ENCODE measurements at regions not wholly inside any gene's neighbourhood (a gene's known extent, or its start where the extent isn't known, plus 50 kb on each side); places are given as distances from the start of the nearest gene placed in this dataset.
"Not testable (repeated sequence)": the region's sequence is repeated elsewhere in the genome, so short reads cannot be mapped to it uniquely, and the experiment has no call there.

DNA sequence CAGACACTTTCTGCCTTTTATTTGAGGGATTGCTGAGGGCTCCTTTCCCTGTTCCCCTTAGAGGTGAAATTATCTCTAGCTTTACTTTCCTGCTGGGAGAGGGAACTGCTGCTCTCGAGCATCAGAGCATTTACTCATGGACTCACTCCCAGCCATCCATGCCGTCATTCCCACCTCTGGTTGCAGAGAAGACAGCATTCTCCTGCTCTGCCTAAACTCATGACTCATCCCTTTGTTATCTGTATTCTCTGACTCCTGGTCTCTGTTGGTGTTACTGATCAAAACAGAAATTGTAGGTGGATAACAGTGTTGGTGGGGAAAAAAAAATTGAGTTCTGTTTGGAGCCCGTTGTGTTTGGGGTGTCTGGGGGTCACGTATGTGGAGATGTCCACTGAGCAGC is 159.3 kb downstream of the TTC8 start:
- peak; percentile 20 for DNase-seq (ENCODE audit: low read depth)

GRCh38 chr14:88985654-88986053 is 161.2 kb downstream of the TTC8 start:
- DNase-seq (ENCODE audit: low read depth): no peak

- no peak for DNase-seq (ENCODE audit: low read depth)
Observed at GRCh38 chr14:88986146-88986841, 161.8 kb downstream of the TTC8 start.

GRCh38 chr14:88986908-88987307 is 162.5 kb downstream of the TTC8 start:
- DNase-seq (ENCODE audit: low read depth): not testable (repeated sequence)

- no peak for DNase-seq (ENCODE audit: low read depth)
Observed at GRCh38 chr14:88987516-88987915, 163.1 kb downstream of the TTC8 start.

DNA sequence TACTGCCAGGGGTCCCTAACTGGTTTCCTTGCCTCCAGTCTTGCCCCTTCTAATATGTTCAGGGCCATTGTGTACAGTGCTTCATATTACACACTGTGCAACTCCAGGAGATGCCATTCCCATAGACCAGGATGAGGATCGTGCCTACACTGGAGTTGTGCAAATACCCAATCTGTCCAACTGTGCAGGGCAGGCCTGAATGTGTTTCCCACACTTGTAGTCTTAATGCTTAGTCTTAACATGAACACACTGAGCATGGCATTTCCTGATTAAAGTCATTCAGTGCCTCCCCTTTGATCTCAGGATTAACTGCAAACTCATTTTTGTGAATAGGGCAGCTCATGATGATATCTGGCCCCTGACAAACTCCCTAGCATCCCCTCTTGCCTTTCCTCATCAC is 165.5 kb downstream of the TTC8 start:
- DNase-seq (ENCODE audit: low read depth): no peak

DNA sequence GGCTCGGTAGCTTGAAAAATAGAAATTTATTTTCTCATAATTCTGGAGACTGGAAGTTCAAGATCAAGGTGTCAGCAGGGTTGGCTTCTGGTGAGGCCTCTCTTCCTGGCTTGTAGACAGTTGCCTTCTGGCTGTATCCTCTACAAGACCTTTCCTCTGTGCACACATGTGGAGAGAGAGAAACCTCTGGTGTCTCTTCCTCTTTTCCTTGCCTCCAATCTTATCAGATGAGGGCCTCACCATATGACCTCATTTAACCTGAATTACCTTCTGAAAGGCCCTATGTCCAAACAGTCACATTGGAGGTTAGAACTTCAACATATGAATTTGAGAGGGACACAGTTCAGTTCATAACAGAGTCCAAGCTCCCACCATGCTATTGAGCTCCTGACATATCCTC is 166.4 kb downstream of the TTC8 start:
- no peak for DNase-seq (ENCODE audit: low read depth)

DNA sequence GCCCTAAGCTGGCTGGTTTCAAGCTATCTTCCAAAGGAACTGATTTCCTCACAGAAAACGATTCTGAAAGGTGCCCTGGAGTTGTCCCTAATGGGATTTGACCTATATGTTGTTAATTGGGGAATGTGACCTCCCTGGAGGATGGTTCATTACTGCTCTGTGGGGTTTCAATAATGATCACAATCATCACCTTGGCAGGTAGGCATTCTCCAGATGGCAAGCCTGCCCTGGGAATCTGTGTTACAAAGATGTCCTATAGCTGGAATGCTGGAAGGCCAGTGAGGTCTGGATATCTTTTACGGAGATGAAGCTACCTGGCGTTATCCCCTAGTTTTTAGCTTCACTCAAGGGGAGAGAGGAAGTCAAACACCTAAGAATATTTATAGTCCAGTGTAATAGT is 167.6 kb downstream of the TTC8 start:
- no peak for DNase-seq (ENCODE audit: low read depth)

GRCh38 chr14:88993946-88994345 is 169.5 kb downstream of the TTC8 start:
- DNase-seq (ENCODE audit: low read depth): no peak

- DNase-seq (ENCODE audit: low read depth): no peak
Observed at GRCh38 chr14:88995437-88996198, 171.2 kb downstream of the TTC8 start.

- no peak for DNase-seq (ENCODE audit: low read depth)
Observed at GRCh38 chr14:88998027-88998426, 173.6 kb downstream of the TTC8 start.

DNA sequence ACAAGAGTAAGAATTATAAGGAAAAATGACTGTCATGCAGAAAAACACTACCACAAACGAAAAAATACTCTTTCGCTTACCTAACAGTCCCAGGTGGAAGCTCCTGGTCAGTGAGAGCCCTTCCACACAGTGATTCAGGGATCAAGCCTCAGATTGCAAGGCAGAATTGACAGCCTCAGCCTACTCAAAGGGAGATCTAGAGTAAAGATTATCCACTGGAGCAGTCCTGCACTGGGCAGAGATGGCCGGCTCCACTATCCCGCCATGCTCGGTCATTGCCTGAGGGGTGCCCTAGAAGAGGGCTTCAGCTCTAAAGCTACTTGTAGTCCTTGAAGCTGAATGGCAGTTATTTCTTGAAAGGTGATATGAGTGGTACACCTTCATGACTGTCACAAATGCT is 174.7 kb downstream of the TTC8 start:
- no peak for DNase-seq (ENCODE audit: low read depth)

DNA sequence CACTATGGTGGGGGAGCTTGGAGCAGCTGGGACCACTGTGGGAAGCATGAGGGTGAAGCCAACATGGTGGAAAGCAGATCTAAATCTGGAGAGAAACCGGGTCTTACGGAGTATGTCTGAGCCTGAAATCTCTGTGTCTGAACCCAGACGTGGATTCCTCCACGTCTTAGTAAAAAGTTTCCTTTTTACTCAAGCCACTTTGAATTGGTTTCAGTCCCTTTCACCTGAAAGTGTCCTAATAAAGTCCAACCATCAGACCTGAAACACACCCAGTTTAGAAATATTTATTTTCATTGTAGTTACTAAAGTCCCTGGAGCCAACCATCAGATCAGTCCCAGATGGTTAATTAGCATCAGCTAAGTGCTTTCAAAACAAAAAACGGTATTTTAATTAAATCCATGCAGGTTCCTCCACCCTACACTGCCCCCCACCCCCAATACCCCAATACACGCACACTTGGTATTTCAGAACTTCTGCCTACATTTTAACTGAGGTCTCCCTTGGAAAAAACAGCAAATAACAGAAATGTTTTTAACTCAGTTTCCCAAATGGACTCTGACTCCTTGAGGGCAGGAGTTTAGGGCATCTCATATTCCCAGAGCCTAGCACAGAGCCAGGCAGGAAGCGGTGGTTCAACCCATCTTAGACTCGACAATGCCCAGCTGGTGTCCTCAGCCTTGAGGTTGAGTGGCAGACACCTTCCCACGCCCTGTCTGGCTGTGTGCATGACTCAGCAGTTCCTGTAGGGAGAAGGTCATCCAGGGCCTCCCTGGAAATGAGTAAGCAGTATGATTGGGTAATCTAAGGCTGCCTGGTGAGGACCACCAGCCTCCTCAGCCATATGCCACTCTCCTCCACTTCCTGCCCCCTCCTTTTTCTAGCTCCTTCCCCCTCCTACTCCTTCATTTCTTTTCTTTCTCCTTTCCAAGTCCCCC is 175.8 kb downstream of the TTC8 start:
- DNase-seq (ENCODE audit: low read depth): peak; percentile 68

DNA sequence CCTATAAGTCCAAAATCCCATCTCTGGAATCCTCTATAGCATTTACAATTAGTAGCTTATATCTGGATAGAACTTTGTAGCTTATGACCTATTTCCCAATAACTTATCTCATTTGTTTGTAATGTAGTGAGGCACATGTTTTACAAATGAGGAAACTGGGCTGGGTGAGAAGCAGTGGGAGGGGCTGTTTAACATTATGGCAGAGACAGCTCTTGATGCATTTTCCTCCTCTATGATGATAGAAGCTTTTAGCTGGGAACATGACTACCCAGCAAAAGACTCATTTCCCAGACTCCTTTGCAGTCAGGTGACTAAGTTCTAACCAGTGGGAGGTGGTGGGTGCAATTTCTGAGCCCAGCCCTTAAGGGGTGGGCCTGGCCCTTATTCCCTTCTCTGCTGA is 179.7 kb downstream of the TTC8 start:
- DNase-seq (ENCODE audit: low read depth): no peak

- no peak for DNase-seq (ENCODE audit: low read depth)
Observed at GRCh38 chr14:89007906-89008305, 183.5 kb downstream of the TTC8 start.

DNA sequence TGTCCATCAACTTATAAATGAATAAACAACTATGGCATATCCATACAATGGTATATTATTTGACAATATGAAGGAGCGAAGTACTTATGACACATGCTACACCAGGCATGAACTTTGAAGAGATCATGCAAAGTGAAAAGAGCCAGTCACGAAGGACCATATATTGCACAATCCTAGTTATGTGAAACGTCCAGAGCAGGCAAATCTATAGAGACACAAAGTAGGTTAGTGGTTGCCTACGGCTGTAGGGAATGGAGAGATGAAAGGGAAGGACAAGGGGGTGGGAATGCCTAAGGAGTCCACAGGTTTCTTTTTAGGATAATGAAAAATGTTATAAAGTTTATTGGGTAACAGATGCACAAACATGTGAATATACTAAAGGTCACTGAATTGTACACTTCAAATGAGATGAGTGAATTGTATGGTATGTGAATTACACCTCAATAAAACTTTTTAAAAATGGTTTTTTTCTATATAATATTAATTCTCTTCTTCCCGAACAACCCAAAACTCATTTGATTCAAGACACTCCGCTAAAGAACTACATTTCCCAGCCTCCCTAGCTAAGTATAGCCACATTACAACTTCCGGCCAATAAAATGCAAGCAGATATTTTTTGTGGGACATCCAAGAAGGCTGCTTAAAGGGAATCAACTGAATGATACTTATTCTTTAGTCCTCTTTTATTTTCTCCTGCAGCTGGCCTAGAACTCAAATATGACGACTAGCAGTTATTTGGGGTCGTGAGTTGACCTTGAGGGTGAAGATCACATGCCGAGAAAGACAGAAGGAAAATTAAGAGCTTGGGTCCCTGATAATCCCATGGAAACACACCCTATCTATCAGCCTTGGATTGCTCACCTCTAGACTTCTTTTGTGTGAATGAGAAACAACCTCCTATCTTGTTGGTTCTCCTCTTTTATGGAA is 187.2 kb downstream of the TTC8 start:
- DNase-seq (ENCODE audit: low read depth): no peak

- DNase-seq (ENCODE audit: low read depth): no peak
Observed at GRCh38 chr14:89012282-89013097, 188.0 kb downstream of the TTC8 start.

- DNase-seq (ENCODE audit: low read depth): no peak
Observed at GRCh38 chr14:89013098-89013504, 188.7 kb downstream of the TTC8 start.

DNA sequence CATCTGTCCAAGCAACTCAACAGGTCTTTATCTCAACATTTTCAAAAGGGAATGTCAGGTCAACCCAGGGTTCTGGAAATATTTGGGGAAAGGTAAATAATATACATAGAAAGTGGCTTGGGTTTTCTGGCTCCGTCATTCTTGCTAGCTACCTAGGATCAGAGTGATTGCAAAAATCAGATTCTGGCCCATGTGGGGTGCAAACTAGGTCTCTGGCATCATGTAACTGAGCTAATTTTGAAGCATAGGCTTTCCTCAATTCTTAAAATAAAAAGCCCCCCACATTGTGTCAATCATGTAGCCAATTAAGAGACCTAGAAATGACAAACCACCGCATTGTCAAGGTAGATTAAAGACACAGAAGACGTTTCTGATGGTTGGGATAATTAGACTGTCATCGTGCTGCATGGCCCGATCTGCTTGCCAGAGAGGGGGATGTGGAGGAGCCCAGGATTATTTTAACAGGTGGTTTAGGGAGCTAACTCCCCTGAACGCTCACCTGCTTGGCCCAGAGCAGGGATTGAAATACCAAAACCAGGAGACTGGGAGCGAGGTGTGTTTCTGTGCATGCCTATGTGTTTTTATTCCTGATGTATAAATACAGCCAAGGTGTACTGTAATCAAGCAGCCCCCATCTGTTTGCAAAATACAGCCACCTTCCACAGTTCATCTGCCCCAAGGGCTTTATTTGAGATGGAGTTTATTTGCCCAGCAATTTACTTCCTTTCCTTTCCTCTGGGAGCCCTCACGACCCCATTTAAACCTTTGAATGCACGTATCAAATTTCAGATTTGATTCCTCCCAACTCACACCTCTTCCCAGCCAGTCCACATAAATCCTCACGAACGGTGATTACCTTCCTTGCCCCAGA is 189.5 kb downstream of the TTC8 start:
- DNase-seq (ENCODE audit: low read depth): no peak
